Activated B cell treated with CpG ODN at 0.5 μM for 24 hours (primary cell): ENCODE measurements at regions not wholly inside any gene's neighbourhood (a gene's known extent, or its start where the extent isn't known, plus 50 kb on each side); places are given as distances from the start of the nearest gene placed in this dataset.

Experiments used
- ATAC-seq: fragments of 200-7000 bp; cut with Tn5 transposase; one replicate; pipeline ENCODE4 v1.10.0; 2021; ENCODE audit warnings: low read depth, mild to moderate bottlenecking, moderate library complexity
- CTCF ChIA-PET: fragments of 350-600 bp; sonication (Branson Sonifier 250); formaldehyde crosslinking; loops from one replicate; lab custom pipeline; 2021; ENCODE audit warnings: antibody characterized with exemption; lab: Charles Lee
- POLR2A ChIA-PET: fragments of 350-600 bp; sonication (Branson Sonifier 250); formaldehyde crosslinking; loops from one replicate; lab custom pipeline; 2021; ENCODE audit warnings: antibody characterized with exemption; lab: Charles Lee
- DNase-seq: peaks from one replicate; pipeline ENCODE4 v3.0.0; 2022
- H3K27ac Mint-ChIP-seq: one replicate; pipeline ENCODE4 v1.8.0; 2020; ENCODE audit warnings: mixed read lengths
- H3K27me3 Mint-ChIP-seq: one replicate; pipeline ENCODE4 v1.8.0; 2021; ENCODE audit warnings: mixed read lengths
- H3K36me3 Mint-ChIP-seq: one replicate; pipeline ENCODE4 v1.8.0; 2021; ENCODE audit warnings: low read depth, mixed read lengths
- H3K4me1 Mint-ChIP-seq: one replicate; pipeline ENCODE4 v1.8.0; 2021; ENCODE audit warnings: mixed read lengths
- H3K4me3 Mint-ChIP-seq: one replicate; pipeline ENCODE4 v1.8.0; 2020; ENCODE audit warnings: mild to moderate bottlenecking, mixed read lengths
- H3K9me3 Mint-ChIP-seq: one replicate; pipeline ENCODE4 v1.8.0; 2020; ENCODE audit warnings: mixed read lengths
- intact Hi-C: fragments of 100-400 bp; cut with micrococcal nuclease; formaldehyde crosslinking; loops from one replicate; pipeline ENCODE4 v1.15.1; 2024
- TF ChIP-seq, protein P1 (sequence below): fragments of 200-600 bp; IDR thresholded peaks from one replicate; pipeline ENCODE4 v1.8.0; 2022; ENCODE audit warnings: antibody characterized with exemption, mild to moderate bottlenecking

DNA sequence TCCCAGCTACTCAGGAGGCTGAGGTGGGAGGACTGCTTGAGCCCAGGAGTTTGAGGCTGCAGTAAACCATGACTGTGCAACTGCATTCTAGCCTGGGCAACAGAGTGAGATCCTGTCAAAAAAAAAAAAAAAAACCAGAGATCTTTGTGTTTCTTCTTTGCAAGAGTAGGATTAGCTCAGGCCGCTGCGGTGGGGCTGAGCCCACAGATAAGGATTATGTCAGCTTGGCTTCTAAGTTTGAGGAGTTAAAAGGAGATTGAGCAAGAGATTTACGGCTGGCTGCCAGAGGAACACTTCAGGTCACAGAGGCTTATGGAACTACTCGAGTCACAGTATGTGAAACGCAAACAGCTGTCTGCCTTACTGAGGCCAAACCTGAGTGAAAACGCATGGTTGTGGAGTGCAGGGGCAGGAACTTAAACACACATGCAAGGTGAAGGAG is 146.7 kb upstream of the L3MBTL4 start:
- intact Hi-C loops, result no loop called here
- H3K27ac Mint-ChIP-seq, result no peak overlapping the region
- H3K4me1 Mint-ChIP-seq, result no peaks in the 10 kb centered on the region
- DNase-seq, result no peak
- H3K36me3 Mint-ChIP-seq, result no peaks in the 10 kb centered on the region
- ATAC-seq, result no peak
- H3K27me3 Mint-ChIP-seq, result no peaks in the 10 kb centered on the region
- ChIA-PET CTCF (no interaction called here), POLR2A (no interaction called here)
- TF ChIP-seq, protein P1, sequence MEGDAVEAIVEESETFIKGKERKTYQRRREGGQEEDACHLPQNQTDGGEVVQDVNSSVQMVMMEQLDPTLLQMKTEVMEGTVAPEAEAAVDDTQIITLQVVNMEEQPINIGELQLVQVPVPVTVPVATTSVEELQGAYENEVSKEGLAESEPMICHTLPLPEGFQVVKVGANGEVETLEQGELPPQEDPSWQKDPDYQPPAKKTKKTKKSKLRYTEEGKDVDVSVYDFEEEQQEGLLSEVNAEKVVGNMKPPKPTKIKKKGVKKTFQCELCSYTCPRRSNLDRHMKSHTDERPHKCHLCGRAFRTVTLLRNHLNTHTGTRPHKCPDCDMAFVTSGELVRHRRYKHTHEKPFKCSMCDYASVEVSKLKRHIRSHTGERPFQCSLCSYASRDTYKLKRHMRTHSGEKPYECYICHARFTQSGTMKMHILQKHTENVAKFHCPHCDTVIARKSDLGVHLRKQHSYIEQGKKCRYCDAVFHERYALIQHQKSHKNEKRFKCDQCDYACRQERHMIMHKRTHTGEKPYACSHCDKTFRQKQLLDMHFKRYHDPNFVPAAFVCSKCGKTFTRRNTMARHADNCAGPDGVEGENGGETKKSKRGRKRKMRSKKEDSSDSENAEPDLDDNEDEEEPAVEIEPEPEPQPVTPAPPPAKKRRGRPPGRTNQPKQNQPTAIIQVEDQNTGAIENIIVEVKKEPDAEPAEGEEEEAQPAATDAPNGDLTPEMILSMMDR, result no peak
- H3K9me3 Mint-ChIP-seq, result no peaks in the 10 kb centered on the region
- H3K4me3 Mint-ChIP-seq, result no peak overlapping the region

DNA sequence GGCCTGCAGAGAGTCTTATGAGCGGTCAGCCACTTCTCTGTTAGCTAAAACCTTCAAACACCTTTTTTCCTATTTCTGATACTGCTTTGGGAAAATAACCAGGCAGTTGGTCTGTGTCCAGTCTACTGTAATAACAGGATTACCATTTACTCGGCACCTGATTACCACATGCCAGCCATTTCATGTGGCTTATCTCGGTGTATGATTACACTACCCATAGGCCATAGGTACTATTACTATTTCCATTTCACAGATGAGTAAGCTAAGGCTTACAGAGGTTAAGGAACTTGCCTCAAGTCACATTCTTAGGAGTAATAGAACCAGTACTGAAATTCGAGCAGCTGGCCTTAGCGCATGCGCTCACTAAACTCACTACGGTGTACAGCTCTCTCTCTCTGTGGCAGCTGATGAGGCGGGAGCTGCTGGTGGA is 147.2 kb upstream of the L3MBTL4 start:
- no peaks in the 10 kb centered on the region for H3K27me3 Mint-ChIP-seq
- intact Hi-C loops, result no loop called here
- TF ChIP-seq, protein P1, result no peak
- H3K36me3 Mint-ChIP-seq, result no peaks in the 10 kb centered on the region
- no peaks in the 10 kb centered on the region for H3K9me3 Mint-ChIP-seq
- ATAC-seq, result no peak
- ChIA-PET POLR2A (no interaction called here), CTCF (no interaction called here)
- no peak overlapping the region for H3K4me3 Mint-ChIP-seq
- no peak overlapping the region for H3K27ac Mint-ChIP-seq
- DNase-seq, result no peak
- no peaks in the 10 kb centered on the region for H3K4me1 Mint-ChIP-seq

DNA sequence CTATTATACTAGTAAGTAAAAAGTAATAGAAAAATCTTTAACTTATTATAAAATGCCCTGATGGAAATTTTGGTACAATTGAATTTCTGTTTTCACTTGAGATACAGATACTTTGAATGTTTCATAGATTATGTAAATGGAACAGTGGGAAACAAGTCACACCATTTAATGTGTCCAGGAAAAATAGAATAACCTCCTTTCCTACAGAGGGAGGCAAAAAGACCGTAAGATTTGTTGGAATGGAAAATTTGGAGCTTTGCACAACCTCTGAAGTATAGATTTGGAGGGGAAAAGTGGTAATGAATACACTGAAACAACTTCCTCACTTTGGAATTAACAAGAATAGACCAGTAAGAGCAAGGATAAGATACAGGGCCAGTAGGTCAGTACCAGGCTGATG is 149.2 kb upstream of the L3MBTL4 start:
- H3K4me1 Mint-ChIP-seq, result no peaks in the 10 kb centered on the region
- TF ChIP-seq, protein P1, result no peak
- DNase-seq (no peak), ATAC-seq (no peak)
- no peaks in the 10 kb centered on the region for H3K27me3 Mint-ChIP-seq
- no peak overlapping the region for H3K27ac Mint-ChIP-seq
- H3K4me3 Mint-ChIP-seq, result no peak overlapping the region
- H3K36me3 Mint-ChIP-seq, result no peaks in the 10 kb centered on the region
- intact Hi-C loops, result no loop called here
- ChIA-PET POLR2A (no interaction called here), CTCF (no interaction called here)
- H3K9me3 Mint-ChIP-seq, result no peaks in the 10 kb centered on the region

- ChIA-PET CTCF (interaction anchor here (0.7 kb wide), 1 partner anchor 14 kb away, joined by 3 read pairs; no protein-coding TSS in a partner anchor), POLR2A (no interaction called here)
- no peaks in the 10 kb centered on the region for H3K4me1 Mint-ChIP-seq
- no peak overlapping the region for H3K4me3 Mint-ChIP-seq
- intact Hi-C loops, result no loop called here
- H3K27me3 Mint-ChIP-seq, result no peaks in the 10 kb centered on the region
- no peak for DNase-seq
- TF ChIP-seq, protein P1, result no peak
- ATAC-seq, result no peak
- no peaks in the 10 kb centered on the region for H3K36me3 Mint-ChIP-seq
- no peaks in the 10 kb centered on the region for H3K9me3 Mint-ChIP-seq
- H3K27ac Mint-ChIP-seq, result no peak overlapping the region
Measured at GRCh38 chr18:6564950-6565814, 150.5 kb upstream of the L3MBTL4 start.

- TF ChIP-seq, protein P1, result no peak
- ATAC-seq (no peak), DNase-seq (no peak)
- no peaks in the 10 kb centered on the region for H3K4me1 Mint-ChIP-seq
- ChIA-PET POLR2A (no interaction called here), CTCF (no interaction called here)
- H3K27me3 Mint-ChIP-seq, result no peaks in the 10 kb centered on the region
- H3K27ac Mint-ChIP-seq, result no peak overlapping the region
- H3K36me3 Mint-ChIP-seq, result no peaks in the 10 kb centered on the region
- intact Hi-C loops, result no loop called here
- no peak overlapping the region for H3K4me3 Mint-ChIP-seq
- no peaks in the 10 kb centered on the region for H3K9me3 Mint-ChIP-seq
Measured at GRCh38 chr18:6565815-6566081, 151.0 kb upstream of the L3MBTL4 start.
